SK-N-SH (cell line): ENCODE measurements at regions not wholly inside any gene's neighbourhood (a gene's known extent, or its start where the extent isn't known, plus 50 kb on each side); places are given as distances from the start of the nearest gene placed in this dataset.

Experiments used
- CTCF ChIA-PET: fragments of 300-600, 350-600 bp; formaldehyde crosslinking; extraction: SDS; loops from one replicate; lab custom pipeline; 2021; lab: Yijun Ruan, JAX
- POLR2A ChIA-PET: fragments of 350-600 bp; sonication (Branson Sonifier 250); formaldehyde crosslinking; extraction: SDS; loops from one replicate; lab custom pipeline; 2020; ENCODE audit warnings: antibody characterized with exemption, inconsistent platforms; lab: Yijun Ruan, JAX
- DNase-seq: peaks from one replicate; pipeline ENCODE4 v3.0.0; 2012
- H2AFZ ChIP-seq: fragments of 200-600 bp; sonication (generic); 2 replicates; pipeline ENCODE4 v1.8.1; 2016; ENCODE audit warnings: antibody characterized with exemption, mild to moderate bottlenecking, low read depth
- H3F3A ChIP-seq: fragments of 200-600 bp; sonication (generic); replicated peaks from 2 replicates; pipeline ENCODE3; 2016; ENCODE audit warnings: antibody characterized with exemption, mild to moderate bottlenecking; ENCODE audit not compliant: insufficient read depth
- H3K27ac ChIP-seq, 2 experiments: fragments of 200-500 bp in 1 of 2; fragments of 200-600 bp in 1 of 2; sonication (Bioruptor generic) in 1 of 2; sonication (generic), shearing (Covaris generic) in 1 of 2; 2 replicates each; pipeline versions ENCODE4 v1.5.1 to v1.6.1; 2014 to 2016; ENCODE audit warnings: low read depth in 2 of 2, inconsistent platforms in 1 of 2, low read length in 1 of 2, mild to moderate bottlenecking in 1 of 2, mixed read lengths in 1 of 2
- H3K27me3 ChIP-seq: fragments of 200-600 bp; sonication (generic), shearing (Covaris generic); 2 replicates; pipeline ENCODE4 v1.6.1; 2016; ENCODE audit warnings: mixed run types; ENCODE audit not compliant: insufficient read depth
- H3K36me3 ChIP-seq, 2 experiments: fragments of 200-500 bp in 1 of 2; fragments of 200-600 bp in 1 of 2; sonication (Bioruptor generic) in 1 of 2; sonication (generic) in 1 of 2; replicated peaks in 1 of 2; 2 replicates each; pipeline versions ENCODE3 to v1.5.1; 2014 to 2016; ENCODE audit warnings: low read length in 1 of 2, mild to moderate bottlenecking in 1 of 2; ENCODE audit not compliant: insufficient read depth in 2 of 2, control insufficient read depth in 1 of 2
- H3K4me1 ChIP-seq, 2 experiments: fragments of 200-500 bp in 1 of 2; fragments of 200-600 bp in 1 of 2; sonication (Bioruptor generic) in 1 of 2; sonication (generic), shearing (Covaris generic) in 1 of 2; 2 replicates each; pipeline versions ENCODE4 v1.5.1 to v1.6.1; 2014 to 2016; ENCODE audit warnings: low read depth in 1 of 2, low read length in 1 of 2, mixed run types in 1 of 2; ENCODE audit not compliant: insufficient read depth in 2 of 2, control insufficient read depth in 1 of 2
- H3K4me2 ChIP-seq: fragments of 200-600 bp; sonication (generic), shearing (Covaris generic); 2 replicates; pipeline ENCODE4 v1.6.1; 2017; ENCODE audit warnings: mixed run types
- H3K4me3 ChIP-seq, 2 experiments: fragments of 200-500 bp in 1 of 2; fragments of 200-600 bp in 1 of 2; sonication (Bioruptor generic) in 1 of 2; sonication (generic), shearing (Covaris generic) in 1 of 2; 2 replicates each; pipeline versions ENCODE4 v1.5.1 to v1.8.1; 2014 to 2016; ENCODE audit warnings: low read depth in 2 of 2, inconsistent platforms in 1 of 2, low read length in 1 of 2, mild to moderate bottlenecking in 1 of 2, mixed read lengths in 1 of 2, moderate library complexity in 1 of 2
- H3K79me2 ChIP-seq: fragments of 200-600 bp; sonication (generic); 2 replicates; pipeline ENCODE4 v1.8.1; 2017; ENCODE audit warnings: mild to moderate bottlenecking; ENCODE audit not compliant: insufficient read depth
- H3K9ac ChIP-seq: fragments of 200-600 bp; sonication (generic); 2 replicates; pipeline ENCODE4 v1.6.1; 2017; ENCODE audit warnings: mixed run types
- H3K9me2 ChIP-seq: fragments of 200-600 bp; sonication (generic); 2 replicates; pipeline ENCODE4 v1.6.1; 2017; ENCODE audit warnings: mixed run types
- H3K9me3 ChIP-seq: fragments of 200-600 bp; sonication (generic); 2 replicates; pipeline ENCODE4 v1.6.1; 2017; ENCODE audit warnings: mixed run types, mild to moderate bottlenecking, moderate library complexity
- H4K20me1 ChIP-seq: fragments of 200-600 bp; sonication (generic); 2 replicates; pipeline ENCODE4 v1.6.1; 2017; ENCODE audit warnings: mild to moderate bottlenecking, mixed run types; ENCODE audit not compliant: insufficient read depth
- EP300 ChIP-seq, 2 experiments: IDR thresholded peaks; 2 replicates each; pipeline versions ENCODE4 v1.4.0 to v1.6.1; 2012; ENCODE audit warnings: borderline replicate concordance in 1 of 2, low read depth in 1 of 2, low read length in 1 of 2
- FOXJ3 ChIP-seq: sonication (generic); formaldehyde crosslinking; IDR thresholded peaks from 2 replicates; pipeline ENCODE4 v1.5.1; 2020; ENCODE audit warnings: mild to moderate bottlenecking, missing genetic modification reagents
- GATA2 ChIP-seq: sonication (generic); formaldehyde crosslinking; IDR thresholded peaks from 2 replicates; pipeline ENCODE4 v1.5.0; 2020; ENCODE audit warnings: mild to moderate bottlenecking, missing genetic modification reagents
- MEF2A ChIP-seq: IDR thresholded peaks from 2 replicates; pipeline ENCODE4 v1.4.0; 2012; ENCODE audit warnings: low read depth, borderline replicate concordance
- MXI1 ChIP-seq: IDR thresholded peaks from 2 replicates; pipeline ENCODE4 v1.6.1; 2012; ENCODE audit warnings: mild to moderate bottlenecking, low read depth, low read length, improper control_type of control experiment
- POLR2AphosphoS5 ChIP-seq: IDR thresholded peaks from 2 replicates; pipeline ENCODE4 v1.6.1; 2012; ENCODE audit warnings: low read depth, low read length
- RAD21 ChIP-seq: IDR thresholded peaks from 2 replicates; pipeline ENCODE4 v1.6.1; 2012; ENCODE audit warnings: mild to moderate bottlenecking, low read length
- RXRA ChIP-seq: IDR thresholded peaks from 2 replicates; pipeline ENCODE4 v1.4.0; 2012; ENCODE audit warnings: low read depth, mild to moderate bottlenecking, borderline replicate concordance
- SIN3A ChIP-seq: IDR thresholded peaks from 2 replicates; pipeline ENCODE4 v1.6.1; 2012; ENCODE audit warnings: low read depth, mild to moderate bottlenecking, low read length, moderate library complexity, borderline replicate concordance
- TCF12 ChIP-seq: IDR thresholded peaks from 2 replicates; pipeline ENCODE4 v1.4.0; 2012
- WGBS: methylation state at CpG from one replicate; pipeline ENCODE4 v1.1.6; 2017; ENCODE audit warnings: low lambda C conversion rate; 5-methylcytosine and 5-hydroxymethylcytosine counted together
- TF ChIP-seq, protein P1 (sequence below): IDR thresholded peaks from 2 replicates; pipeline ENCODE4 v1.4.0; 2012; ENCODE audit warnings: low read depth
- TF ChIP-seq, protein P2 (sequence below): IDR thresholded peaks from 2 replicates; pipeline ENCODE4 v1.4.0; 2012; ENCODE audit warnings: low read depth, borderline replicate concordance
- TF ChIP-seq, protein P3 (sequence below): fragments of 200-600 bp; sonication (generic); IDR thresholded peaks from 2 replicates; pipeline ENCODE4 v1.6.1; 2017; ENCODE audit warnings: antibody characterized with exemption, mild to moderate bottlenecking, moderate library complexity
- TF ChIP-seq, protein P4 (sequence below): IDR thresholded peaks from 2 replicates; pipeline ENCODE4 v1.6.1; 2012; ENCODE audit warnings: mild to moderate bottlenecking, low read depth, low read length, moderate library complexity
- TF ChIP-seq, protein P5 (sequence below): IDR thresholded peaks from 2 replicates; pipeline ENCODE4 v1.4.0; 2012; ENCODE audit warnings: low read depth, borderline replicate concordance

DNA sequence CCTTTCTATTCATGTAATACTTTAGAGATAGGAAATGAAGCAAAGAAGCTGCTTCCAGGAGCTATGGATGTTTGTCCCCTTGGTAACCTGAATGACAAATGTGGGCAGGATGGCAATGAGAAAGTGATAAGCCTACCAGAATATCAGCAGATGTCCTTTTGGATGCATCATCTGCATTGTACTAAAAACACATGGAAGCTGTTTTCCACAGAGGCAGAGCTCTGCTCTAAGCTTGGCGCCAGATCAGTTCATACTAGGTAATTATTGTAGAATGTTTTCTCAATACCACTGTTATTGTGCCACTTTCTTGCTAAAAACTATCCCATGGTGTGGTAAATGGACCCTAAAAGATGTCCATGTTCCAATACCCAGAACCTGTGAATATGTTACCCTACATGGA, 100.2 kb downstream of the DTWD1 start:
- Histone ChIP-seq H3K9me2 (no peaks in the 10 kb centered on the region), H4K20me1 (no peaks in the 10 kb centered on the region), H3K4me1 (no peaks in the 10 kb centered on the region), H3K36me3 (no peaks in the 10 kb centered on the region)
- ChIA-PET CTCF (interaction anchor here (0.6 to 1.2 kb wide), 2 partner anchors 13 to 23 kb away, joined by 3 to 6 read pairs; no protein-coding TSS in a partner anchor), POLR2A (no interaction called here)
- TF ChIP-seq, protein P1, sequence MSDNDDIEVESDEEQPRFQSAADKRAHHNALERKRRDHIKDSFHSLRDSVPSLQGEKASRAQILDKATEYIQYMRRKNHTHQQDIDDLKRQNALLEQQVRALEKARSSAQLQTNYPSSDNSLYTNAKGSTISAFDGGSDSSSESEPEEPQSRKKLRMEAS: no peak
- TF ChIP-seq RAD21 (no peak), SIN3A (no peak), GATA2 (CRISPR knock-in tag) (no peak), MEF2A (no peak), FOXJ3 (CRISPR knock-in tag) (no peak), POLR2AphosphoS5 (no peak), TCF12 (no peak), EP300 (IDR thresholded peaks at IDR 0.05; ENCODE audit: borderline replicate concordance in 1 of 2, low read depth in 1 of 2, low read length in 1 of 2) (no peak), MXI1 (no peak), RXRA (no peak)
- TF ChIP-seq, protein P2, sequence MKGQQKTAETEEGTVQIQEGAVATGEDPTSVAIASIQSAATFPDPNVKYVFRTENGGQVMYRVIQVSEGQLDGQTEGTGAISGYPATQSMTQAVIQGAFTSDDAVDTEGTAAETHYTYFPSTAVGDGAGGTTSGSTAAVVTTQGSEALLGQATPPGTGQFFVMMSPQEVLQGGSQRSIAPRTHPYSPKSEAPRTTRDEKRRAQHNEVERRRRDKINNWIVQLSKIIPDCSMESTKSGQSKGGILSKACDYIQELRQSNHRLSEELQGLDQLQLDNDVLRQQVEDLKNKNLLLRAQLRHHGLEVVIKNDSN: no peak
- TF ChIP-seq, protein P3, sequence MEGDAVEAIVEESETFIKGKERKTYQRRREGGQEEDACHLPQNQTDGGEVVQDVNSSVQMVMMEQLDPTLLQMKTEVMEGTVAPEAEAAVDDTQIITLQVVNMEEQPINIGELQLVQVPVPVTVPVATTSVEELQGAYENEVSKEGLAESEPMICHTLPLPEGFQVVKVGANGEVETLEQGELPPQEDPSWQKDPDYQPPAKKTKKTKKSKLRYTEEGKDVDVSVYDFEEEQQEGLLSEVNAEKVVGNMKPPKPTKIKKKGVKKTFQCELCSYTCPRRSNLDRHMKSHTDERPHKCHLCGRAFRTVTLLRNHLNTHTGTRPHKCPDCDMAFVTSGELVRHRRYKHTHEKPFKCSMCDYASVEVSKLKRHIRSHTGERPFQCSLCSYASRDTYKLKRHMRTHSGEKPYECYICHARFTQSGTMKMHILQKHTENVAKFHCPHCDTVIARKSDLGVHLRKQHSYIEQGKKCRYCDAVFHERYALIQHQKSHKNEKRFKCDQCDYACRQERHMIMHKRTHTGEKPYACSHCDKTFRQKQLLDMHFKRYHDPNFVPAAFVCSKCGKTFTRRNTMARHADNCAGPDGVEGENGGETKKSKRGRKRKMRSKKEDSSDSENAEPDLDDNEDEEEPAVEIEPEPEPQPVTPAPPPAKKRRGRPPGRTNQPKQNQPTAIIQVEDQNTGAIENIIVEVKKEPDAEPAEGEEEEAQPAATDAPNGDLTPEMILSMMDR: no peak
- TF ChIP-seq, protein P4, sequence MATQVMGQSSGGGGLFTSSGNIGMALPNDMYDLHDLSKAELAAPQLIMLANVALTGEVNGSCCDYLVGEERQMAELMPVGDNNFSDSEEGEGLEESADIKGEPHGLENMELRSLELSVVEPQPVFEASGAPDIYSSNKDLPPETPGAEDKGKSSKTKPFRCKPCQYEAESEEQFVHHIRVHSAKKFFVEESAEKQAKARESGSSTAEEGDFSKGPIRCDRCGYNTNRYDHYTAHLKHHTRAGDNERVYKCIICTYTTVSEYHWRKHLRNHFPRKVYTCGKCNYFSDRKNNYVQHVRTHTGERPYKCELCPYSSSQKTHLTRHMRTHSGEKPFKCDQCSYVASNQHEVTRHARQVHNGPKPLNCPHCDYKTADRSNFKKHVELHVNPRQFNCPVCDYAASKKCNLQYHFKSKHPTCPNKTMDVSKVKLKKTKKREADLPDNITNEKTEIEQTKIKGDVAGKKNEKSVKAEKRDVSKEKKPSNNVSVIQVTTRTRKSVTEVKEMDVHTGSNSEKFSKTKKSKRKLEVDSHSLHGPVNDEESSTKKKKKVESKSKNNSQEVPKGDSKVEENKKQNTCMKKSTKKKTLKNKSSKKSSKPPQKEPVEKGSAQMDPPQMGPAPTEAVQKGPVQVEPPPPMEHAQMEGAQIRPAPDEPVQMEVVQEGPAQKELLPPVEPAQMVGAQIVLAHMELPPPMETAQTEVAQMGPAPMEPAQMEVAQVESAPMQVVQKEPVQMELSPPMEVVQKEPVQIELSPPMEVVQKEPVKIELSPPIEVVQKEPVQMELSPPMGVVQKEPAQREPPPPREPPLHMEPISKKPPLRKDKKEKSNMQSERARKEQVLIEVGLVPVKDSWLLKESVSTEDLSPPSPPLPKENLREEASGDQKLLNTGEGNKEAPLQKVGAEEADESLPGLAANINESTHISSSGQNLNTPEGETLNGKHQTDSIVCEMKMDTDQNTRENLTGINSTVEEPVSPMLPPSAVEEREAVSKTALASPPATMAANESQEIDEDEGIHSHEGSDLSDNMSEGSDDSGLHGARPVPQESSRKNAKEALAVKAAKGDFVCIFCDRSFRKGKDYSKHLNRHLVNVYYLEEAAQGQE: no peak
- TF ChIP-seq, protein P5, sequence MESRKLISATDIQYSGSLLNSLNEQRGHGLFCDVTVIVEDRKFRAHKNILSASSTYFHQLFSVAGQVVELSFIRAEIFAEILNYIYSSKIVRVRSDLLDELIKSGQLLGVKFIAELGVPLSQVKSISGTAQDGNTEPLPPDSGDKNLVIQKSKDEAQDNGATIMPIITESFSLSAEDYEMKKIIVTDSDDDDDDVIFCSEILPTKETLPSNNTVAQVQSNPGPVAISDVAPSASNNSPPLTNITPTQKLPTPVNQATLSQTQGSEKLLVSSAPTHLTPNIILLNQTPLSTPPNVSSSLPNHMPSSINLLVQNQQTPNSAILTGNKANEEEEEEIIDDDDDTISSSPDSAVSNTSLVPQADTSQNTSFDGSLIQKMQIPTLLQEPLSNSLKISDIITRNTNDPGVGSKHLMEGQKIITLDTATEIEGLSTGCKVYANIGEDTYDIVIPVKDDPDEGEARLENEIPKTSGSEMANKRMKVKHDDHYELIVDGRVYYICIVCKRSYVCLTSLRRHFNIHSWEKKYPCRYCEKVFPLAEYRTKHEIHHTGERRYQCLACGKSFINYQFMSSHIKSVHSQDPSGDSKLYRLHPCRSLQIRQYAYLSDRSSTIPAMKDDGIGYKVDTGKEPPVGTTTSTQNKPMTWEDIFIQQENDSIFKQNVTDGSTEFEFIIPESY: no peak
- TF ChIP-seq, all 33 proteins: peak for 0
- Histone ChIP-seq H3K4me3 (no peak overlapping the region), H3F3A (no peaks in the 10 kb centered on the region), H3K79me2 (no peaks in the 10 kb centered on the region), H3K9ac (no peak overlapping the region), H3K27ac (no peak overlapping the region), H3K4me2 (no peak overlapping the region), H3K9me3 (no peaks in the 10 kb centered on the region), H3K27me3 (no peaks in the 10 kb centered on the region), H2AFZ (no peak overlapping the region)
- DNase-seq: peak; percentile 9
- WGBS: 70% methylated on average over 1 of the region's 1 CpG
